ENCODE measurements at regions not wholly inside any gene's neighbourhood (a gene's known extent, or its start where the extent isn't known, plus 50 kb on each side); places are given as distances from the start of the nearest gene placed in this dataset.

DNA sequence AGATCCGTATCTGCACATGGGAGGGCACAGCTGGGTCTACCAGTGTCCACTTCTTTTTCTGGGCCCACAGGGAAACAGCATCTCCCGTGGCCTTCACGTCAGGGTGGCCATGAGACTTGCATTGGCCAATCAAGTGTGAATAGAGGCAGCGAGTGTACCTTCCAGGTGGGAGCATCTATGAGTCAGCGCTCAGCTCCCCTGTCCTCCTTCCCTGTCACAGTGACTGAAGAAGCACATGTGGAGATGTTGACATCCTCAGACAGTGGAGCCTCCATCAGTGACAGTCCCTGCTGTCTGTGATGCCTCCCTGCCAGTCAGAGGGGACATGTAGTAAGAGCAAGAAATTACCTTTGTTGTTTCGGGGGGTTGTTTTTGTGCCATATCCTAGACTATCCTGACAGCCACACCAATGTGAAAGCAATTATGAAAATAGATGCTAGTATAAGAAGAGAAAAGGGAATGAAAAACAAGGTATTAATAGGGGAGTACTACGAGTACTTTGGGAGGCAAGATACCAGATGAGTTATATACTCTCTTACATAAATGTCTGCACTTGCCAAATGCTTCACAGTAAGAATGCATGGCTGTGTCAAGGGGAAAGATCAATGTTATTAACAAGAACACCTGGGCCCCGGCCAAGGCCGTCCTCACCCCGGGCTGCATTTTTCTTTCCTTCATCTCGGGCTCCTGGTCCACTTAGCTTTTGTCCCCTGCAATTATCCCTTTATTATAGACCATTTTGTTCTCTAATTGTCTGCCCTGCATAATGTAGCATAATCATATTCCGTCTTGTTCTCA is 86.0 kb downstream of the MATN1 start:
- TF ChIP-seq, protein P1, sequence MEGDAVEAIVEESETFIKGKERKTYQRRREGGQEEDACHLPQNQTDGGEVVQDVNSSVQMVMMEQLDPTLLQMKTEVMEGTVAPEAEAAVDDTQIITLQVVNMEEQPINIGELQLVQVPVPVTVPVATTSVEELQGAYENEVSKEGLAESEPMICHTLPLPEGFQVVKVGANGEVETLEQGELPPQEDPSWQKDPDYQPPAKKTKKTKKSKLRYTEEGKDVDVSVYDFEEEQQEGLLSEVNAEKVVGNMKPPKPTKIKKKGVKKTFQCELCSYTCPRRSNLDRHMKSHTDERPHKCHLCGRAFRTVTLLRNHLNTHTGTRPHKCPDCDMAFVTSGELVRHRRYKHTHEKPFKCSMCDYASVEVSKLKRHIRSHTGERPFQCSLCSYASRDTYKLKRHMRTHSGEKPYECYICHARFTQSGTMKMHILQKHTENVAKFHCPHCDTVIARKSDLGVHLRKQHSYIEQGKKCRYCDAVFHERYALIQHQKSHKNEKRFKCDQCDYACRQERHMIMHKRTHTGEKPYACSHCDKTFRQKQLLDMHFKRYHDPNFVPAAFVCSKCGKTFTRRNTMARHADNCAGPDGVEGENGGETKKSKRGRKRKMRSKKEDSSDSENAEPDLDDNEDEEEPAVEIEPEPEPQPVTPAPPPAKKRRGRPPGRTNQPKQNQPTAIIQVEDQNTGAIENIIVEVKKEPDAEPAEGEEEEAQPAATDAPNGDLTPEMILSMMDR (conservative IDR thresholded peaks at IDR 0.05): no peak
- Mint-ChIP-seq H3K27ac (no peak overlapping the region), H3K4me1 (peaks cover 25% of the 10 kb centered on the region), H3K27me3 (ENCODE audit: insufficient read depth) (no peaks in the 10 kb centered on the region), H3K4me3 (no peak overlapping the region), H3K36me3 (ENCODE audit: low read depth) (no peaks in the 10 kb centered on the region), H3K9me3 (no peaks in the 10 kb centered on the region)
- Histone ChIP-seq H3K9me3 (ENCODE audit: control insufficient read depth, low read length) (no peaks in the 10 kb centered on the region), H3K4me3 (ENCODE audit: low read length) (no peak overlapping the region), H3K4me1 (ENCODE audit: control insufficient read depth, insufficient read depth, low read length) (peaks cover 12% of the 10 kb centered on the region), H3K9ac (ENCODE audit: extremely low read depth, low read length, poor library complexity, severe bottlenecking) (no peak overlapping the region), H3K27ac (ENCODE audit: low read depth, low read length) (no peak overlapping the region), H3K27me3 (ENCODE audit: control insufficient read depth, insufficient read depth, low read length, poor library complexity, severe bottlenecking) (no peaks in the 10 kb centered on the region), H3K36me3 (ENCODE audit: control insufficient read depth, insufficient read depth, low read length) (no peaks in the 10 kb centered on the region)
- WGBS, 2 experiments (ENCODE audit: insufficient coverage in 1 of 2, insufficient read length in 1 of 2): 91 to 94% methylated on average over 10 to 12 of the region's 12 CpGs
- DNase-seq: no peak

DNA sequence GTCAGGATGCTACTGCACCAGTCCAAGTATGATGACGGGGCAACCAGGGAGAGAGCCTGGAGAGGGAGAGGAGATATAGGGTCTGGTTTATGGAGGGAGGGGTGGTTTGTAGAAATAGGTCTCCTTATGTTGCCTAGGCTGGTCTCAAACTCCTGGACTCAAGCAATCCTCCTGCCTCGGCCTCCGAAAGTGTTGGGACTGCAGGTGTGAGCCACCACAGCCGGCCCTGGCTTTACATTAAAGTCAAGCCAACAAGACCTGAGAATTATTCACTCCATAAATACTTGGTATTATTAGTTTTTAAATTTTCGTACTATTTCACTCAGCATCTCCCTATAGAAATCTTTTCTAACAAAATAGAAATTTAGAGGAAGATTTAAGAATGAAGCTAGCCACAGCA is 86.8 kb downstream of the MATN1 start:
- no peaks in the 10 kb centered on the region for H3K36me3 Mint-ChIP-seq (ENCODE audit: low read depth)
- H3K27ac Mint-ChIP-seq: no peak overlapping the region
- DNase-seq: no peak
- H3K9me3 Mint-ChIP-seq: no peaks in the 10 kb centered on the region
- 97 to 100% methylated on average over 1 to 4 of the region's 5 CpGs for WGBS, 2 experiments (ENCODE audit: insufficient coverage in 1 of 2, insufficient read length in 1 of 2)
- H3K27ac ChIP-seq (ENCODE audit: low read depth, low read length): no peak overlapping the region
- H3K27me3 Mint-ChIP-seq (ENCODE audit: insufficient read depth): no peaks in the 10 kb centered on the region
- no peaks in the 10 kb centered on the region for H3K9me3 ChIP-seq (ENCODE audit: control insufficient read depth, low read length)
- H3K9ac ChIP-seq (ENCODE audit: extremely low read depth, low read length, poor library complexity, severe bottlenecking): no peak overlapping the region
- no peaks in the 10 kb centered on the region for H3K36me3 ChIP-seq (ENCODE audit: control insufficient read depth, insufficient read depth, low read length)
- H3K27me3 ChIP-seq (ENCODE audit: control insufficient read depth, insufficient read depth, low read length, poor library complexity, severe bottlenecking): no peaks in the 10 kb centered on the region
- TF ChIP-seq, protein P1 (conservative IDR thresholded peaks at IDR 0.05): no peak
- peaks cover 12% of the 10 kb centered on the region for H3K4me1 ChIP-seq (ENCODE audit: control insufficient read depth, insufficient read depth, low read length)
- peaks cover 25% of the 10 kb centered on the region for H3K4me1 Mint-ChIP-seq
- no peak overlapping the region for H3K4me3 Mint-ChIP-seq
- no peak overlapping the region for H3K4me3 ChIP-seq (ENCODE audit: low read length)

DNA sequence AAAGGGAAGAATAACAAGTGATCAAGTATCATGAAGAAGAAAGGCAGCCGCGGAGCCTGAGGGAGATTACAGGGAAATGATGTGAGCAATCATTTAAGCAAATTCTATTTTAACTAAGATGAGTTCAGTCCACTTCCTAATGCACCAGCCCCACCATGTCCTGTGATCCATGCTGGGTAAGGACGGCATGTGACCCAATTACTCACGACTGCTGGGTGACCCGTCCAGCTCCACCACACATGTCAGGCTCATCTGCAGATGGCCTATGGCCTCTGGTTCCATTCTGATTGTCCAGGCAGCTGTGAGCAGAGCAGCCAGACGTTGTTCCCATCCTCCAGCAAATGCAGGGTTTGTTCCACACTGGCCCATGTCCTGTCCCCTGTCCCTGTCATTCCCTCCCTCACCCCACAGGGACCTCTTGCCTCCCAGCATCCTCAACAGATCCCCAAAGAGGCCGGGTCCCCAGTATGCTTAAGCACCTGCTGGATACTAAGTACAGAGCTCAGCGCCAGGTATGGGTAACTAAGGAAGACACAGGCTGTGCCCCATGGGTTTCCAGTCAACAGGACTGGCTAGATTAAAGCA is 87.9 kb downstream of the MATN1 start:
- WGBS, 2 experiments (ENCODE audit: insufficient coverage in 1 of 2, insufficient read length in 1 of 2): 75 to 84% methylated on average over 4 to 8 of the region's 8 CpGs
- H3K9me3 Mint-ChIP-seq: no peaks in the 10 kb centered on the region

More for the DNA sequence above, 87.9 kb downstream of the MATN1 start:
- Histone ChIP-seq H3K27me3 (ENCODE audit: control insufficient read depth, insufficient read depth, low read length, poor library complexity, severe bottlenecking) (no peaks in the 10 kb centered on the region), H3K9me3 (ENCODE audit: control insufficient read depth, low read length) (no peaks in the 10 kb centered on the region), H3K36me3 (ENCODE audit: control insufficient read depth, insufficient read depth, low read length) (no peaks in the 10 kb centered on the region), H3K27ac (ENCODE audit: low read depth, low read length) (no peak overlapping the region), H3K4me3 (ENCODE audit: low read length) (no peak overlapping the region), H3K4me1 (ENCODE audit: control insufficient read depth, insufficient read depth, low read length) (peaks cover 4% of the 10 kb centered on the region), H3K9ac (ENCODE audit: extremely low read depth, low read length, poor library complexity, severe bottlenecking) (no peak overlapping the region)
- Mint-ChIP-seq H3K36me3 (ENCODE audit: low read depth) (no peaks in the 10 kb centered on the region), H3K4me1 (peaks cover 20% of the 10 kb centered on the region), H3K4me3 (no peak overlapping the region), H3K27me3 (ENCODE audit: insufficient read depth) (no peaks in the 10 kb centered on the region), H3K27ac (no peak overlapping the region)
- no peak for DNase-seq
- TF ChIP-seq, protein P1 (conservative IDR thresholded peaks at IDR 0.05): no peak

All from endodermal cell (in vitro differentiated cells).